ENCODE measurements at regions not wholly inside any gene's neighbourhood (a gene's known extent, or its start where the extent isn't known, plus 50 kb on each side); places are given as distances from the start of the nearest gene placed in this dataset.

- H3K27ac ChIP-seq = no peak overlapping the region
- TF ChIP-seq CTCF (conservative IDR thresholded peaks at IDR 0.05; ENCODE audit: low read depth) = no peak
- ChIA-PET POLR2A (ENCODE audit: low non-redundant PET) (no interaction called here), CTCF (interaction anchor here (0.8 to 1.4 kb wide), 2 partner anchors 12 to 140 kb away, joined by 3 read pairs; no protein-coding TSS in a partner anchor)
- DNase-seq (ENCODE audit: low spot score) = no peak
These were observed 124.6 kb upstream of the SLC22A23 start for GRCh38 chr6:3581469-3581868.

GRCh38 chr6:3579652-3580175 is 122.9 kb upstream of the SLC22A23 start:
- no peak overlapping the region for H3K27ac ChIP-seq
- CTCF ChIA-PET = no interaction called here
- TF ChIP-seq CTCF (conservative IDR thresholded peaks at IDR 0.05; ENCODE audit: low read depth) = no peak
- DNase-seq (ENCODE audit: low spot score) = no peak
- POLR2A ChIA-PET (ENCODE audit: low non-redundant PET) = no interaction called here

GRCh38 chr6:3578981-3579380 is 122.1 kb upstream of the SLC22A23 start:
- DNase-seq (ENCODE audit: low spot score) = no peak
- TF ChIP-seq CTCF (conservative IDR thresholded peaks at IDR 0.05; ENCODE audit: low read depth) = no peak
- POLR2A ChIA-PET (ENCODE audit: low non-redundant PET) = no interaction called here
- CTCF ChIA-PET = no interaction called here
- no peak overlapping the region for H3K27ac ChIP-seq

GRCh38 chr6:3577517-3577916 is 120.7 kb upstream of the SLC22A23 start:
- CTCF ChIA-PET = no interaction called here
- TF ChIP-seq CTCF (conservative IDR thresholded peaks at IDR 0.05; ENCODE audit: low read depth) = no peak
- POLR2A ChIA-PET (ENCODE audit: low non-redundant PET) = no interaction called here
- H3K27ac ChIP-seq = no peak overlapping the region
- DNase-seq (ENCODE audit: low spot score) = no peak

- CTCF ChIA-PET = no interaction called here
- POLR2A ChIA-PET (ENCODE audit: low non-redundant PET) = no interaction called here
- DNase-seq (ENCODE audit: low spot score) = no peak
- TF ChIP-seq CTCF (conservative IDR thresholded peaks at IDR 0.05; ENCODE audit: low read depth) = no peak
- no peak overlapping the region for H3K27ac ChIP-seq
These were observed 118.9 kb upstream of the SLC22A23 start for GRCh38 chr6:3575701-3576100.

GRCh38 chr6:3575166-3575565 is 118.3 kb upstream of the SLC22A23 start:
- no peak for TF ChIP-seq CTCF (conservative IDR thresholded peaks at IDR 0.05; ENCODE audit: low read depth)
- POLR2A ChIA-PET (ENCODE audit: low non-redundant PET) = no interaction called here
- no peak overlapping the region for H3K27ac ChIP-seq
- CTCF ChIA-PET = interaction anchor here (0.5 kb wide), 1 partner anchor 68 kb away, joined by 3 read pairs; no protein-coding TSS in a partner anchor
- no peak for DNase-seq (ENCODE audit: low spot score)

Data from RWPE1 (cell line).